ENCODE measurements at regions not wholly inside any gene's neighbourhood (a gene's known extent, or its start where the extent isn't known, plus 50 kb on each side); places are given as distances from the start of the nearest gene placed in this dataset.

GRCh38 chr13:29943686-29944085, 93.3 kb upstream of the UBL3 start:
- TF ChIP-seq CTCF (IDR thresholded peaks at IDR 0.05), result no peak

GRCh38 chr13:29943273-29943672, 92.9 kb upstream of the UBL3 start:
- no peaks in the 10 kb centered on the region for H3K36me3 ChIP-seq
- intact Hi-C loops (cut with DNase I), result no loop called here
- DNase-seq, result no peak
- no peaks in the 10 kb centered on the region for H3K4me1 ChIP-seq
- H3K27ac ChIP-seq, result no peak overlapping the region
- TF ChIP-seq CTCF (IDR thresholded peaks at IDR 0.05), result no peak
- peaks cover 0 to 9% (median 0%) of the 10 kb centered on the region in 7 donors for H3K27me3 ChIP-seq
- 47 to 67% methylated on average over 2 of the region's 2 CpGs for WGBS, 2 donors
- no peaks in the 10 kb centered on the region for H3K9me3 ChIP-seq
- no peak for ATAC-seq
- H3K4me3 ChIP-seq, result no peak overlapping the region

More at GRCh38 chr13:29943686-29944085, 93.3 kb upstream of the UBL3 start:
- DNase-seq (no peak), ATAC-seq (no peak)
- Histone ChIP-seq H3K4me3 (no peak overlapping the region), H3K9me3 (no peaks in the 10 kb centered on the region), H3K4me1 (no peaks in the 10 kb centered on the region), H3K27me3 (peaks cover 0 to 5% (median 0%) of the 10 kb centered on the region in 7 donors), H3K27ac (no peak overlapping the region), H3K36me3 (no peaks in the 10 kb centered on the region)
- 77 to 79% methylated on average over 8 of the region's 8 CpGs for WGBS, 2 donors
- intact Hi-C loops (cut with DNase I), result no loop called here

- H3K4me3 ChIP-seq, result no peak overlapping the region
- no peaks in the 10 kb centered on the region for H3K9me3 ChIP-seq
- 78 to 83% methylated on average over 1 of the region's 1 CpG for WGBS, 2 donors
- H3K27ac ChIP-seq, result no peak overlapping the region
- no peak for TF ChIP-seq CTCF (IDR thresholded peaks at IDR 0.05)
- H3K4me1 ChIP-seq, result peaks cover 0 to 8% (median 0%) of the 10 kb centered on the region in 9 donors
- intact Hi-C loops (cut with DNase I), result no loop called here
- no peaks in the 10 kb centered on the region for H3K36me3 ChIP-seq
- no peak for DNase-seq
- peaks cover 0 to 23% (median 0%) of the 10 kb centered on the region in 7 donors for H3K27me3 ChIP-seq
- no peak for ATAC-seq
Observed at GRCh38 chr13:29940715-29941114, 90.3 kb upstream of the UBL3 start.

GRCh38 chr13:29939158-29939557, 88.7 kb upstream of the UBL3 start:
- no peak for TF ChIP-seq CTCF (IDR thresholded peaks at IDR 0.05)
- WGBS, 2 donors, result 70 to 86% methylated on average over 5 of the region's 5 CpGs

More at GRCh38 chr13:29939158-29939557, 88.7 kb upstream of the UBL3 start:
- no peak overlapping the region for H3K27ac ChIP-seq
- ATAC-seq (no peak), DNase-seq (no peak)
- peaks cover 0 to 14% (median 0%) of the 10 kb centered on the region in 9 donors for H3K4me1 ChIP-seq
- no peaks in the 10 kb centered on the region for H3K36me3 ChIP-seq
- no peaks in the 10 kb centered on the region for H3K9me3 ChIP-seq
- intact Hi-C loops (cut with DNase I), result loop anchor here in 1 of 10 donors (10.0 kb wide), 1 partner anchor 166 kb away; no protein-coding TSS in a partner anchor
- peaks cover 0 to 23% (median 7%) of the 10 kb centered on the region in 7 donors for H3K27me3 ChIP-seq
- H3K4me3 ChIP-seq, result no peak overlapping the region
